GM21390 (cell line): ENCODE measurements at regions not wholly inside any gene's neighbourhood (a gene's known extent, or its start where the extent isn't known, plus 50 kb on each side); places are given as distances from the start of the nearest gene placed in this dataset.

Experiments
- ATAC-seq: cut with Tn5 transposase; IDR thresholded peaks from one replicate; pipeline ENCODE4 v1.9.1; 2021; ENCODE audit not compliant: unreplicated experiment

GRCh38 chr4:92101737-92102172 is 202.0 kb upstream of the GRID2 start:
- ATAC-seq = no peak

GRCh38 chr4:92104506-92104905 is 199.3 kb upstream of the GRID2 start:
- no peak for ATAC-seq

GRCh38 chr4:92106816-92107215 is 196.9 kb upstream of the GRID2 start:
- ATAC-seq = no peak

DNA sequence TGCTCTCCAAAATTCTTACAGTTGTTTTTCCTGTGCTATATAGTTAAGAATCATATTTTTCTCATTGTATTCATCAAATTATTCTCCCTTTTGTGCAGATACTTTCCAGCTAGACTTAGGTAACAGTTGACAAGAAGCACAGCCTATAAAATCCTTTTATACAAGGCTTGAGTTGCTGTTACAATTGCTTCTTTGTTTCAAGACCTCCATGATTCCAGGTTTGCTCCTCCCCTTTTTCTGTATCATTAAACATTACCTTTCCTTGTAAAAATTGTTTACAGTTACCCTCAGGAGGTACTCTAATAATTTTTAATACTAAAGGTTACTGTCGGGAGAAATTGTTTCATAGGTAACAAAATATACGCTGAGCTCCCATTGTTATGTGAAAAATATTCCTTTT is 192.3 kb upstream of the GRID2 start:
- ATAC-seq = no peak

DNA sequence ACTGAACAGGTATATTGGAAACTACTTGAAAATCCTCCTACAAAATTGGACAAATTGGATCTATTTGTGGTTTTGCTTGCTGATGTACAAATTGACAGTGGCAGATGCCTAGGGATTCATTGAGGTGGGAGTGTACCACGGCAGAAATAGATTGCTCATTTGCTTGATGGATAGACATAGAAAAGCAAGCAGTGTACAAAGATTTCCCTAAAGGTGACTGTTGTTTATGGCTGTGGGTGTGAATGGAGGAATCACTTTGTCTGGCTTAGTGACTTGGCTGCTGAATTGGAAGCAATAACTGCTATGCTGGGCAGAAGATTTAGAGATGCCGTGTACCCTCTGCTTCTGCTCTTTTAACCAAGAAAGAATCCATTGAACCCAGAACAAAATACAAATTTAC is 191.0 kb upstream of the GRID2 start:
- no peak for ATAC-seq

DNA sequence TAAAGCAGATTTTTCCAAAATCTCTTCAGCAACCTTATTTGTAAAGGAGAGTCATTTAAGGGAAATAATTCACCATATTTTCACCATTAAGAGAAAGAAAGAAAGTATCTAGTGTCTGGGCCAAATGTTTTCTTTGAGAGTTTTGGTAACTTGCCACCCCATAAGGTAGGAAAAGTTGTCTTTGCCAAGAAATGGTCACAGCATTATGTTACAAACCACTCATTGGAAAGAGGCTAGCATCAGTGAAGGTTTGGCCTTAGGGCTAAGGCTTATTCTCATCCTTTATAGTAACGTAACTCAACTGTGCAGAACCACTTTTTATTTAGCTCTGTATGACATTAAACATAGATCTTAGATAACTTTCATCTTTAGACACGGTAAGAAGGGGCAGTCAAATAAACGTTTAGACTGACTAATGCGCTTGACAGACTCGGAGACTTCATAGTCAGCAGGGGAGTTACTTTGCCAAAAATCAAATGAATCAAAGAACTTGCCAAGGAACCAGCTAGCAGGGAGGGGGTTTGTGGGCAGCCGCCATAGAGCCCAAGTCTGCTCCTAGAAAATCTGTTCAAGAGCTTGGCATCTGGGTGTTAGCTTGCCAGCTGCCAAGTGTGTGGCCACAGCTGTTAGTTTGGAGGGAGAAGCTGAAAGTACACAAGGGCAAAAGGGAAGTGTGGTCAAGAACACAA is 182.8 kb upstream of the GRID2 start:
- ATAC-seq = no peak

- no peak for ATAC-seq
Measured at GRCh38 chr4:92122911-92123310, 180.9 kb upstream of the GRID2 start.

- ATAC-seq = no peak
Measured at GRCh38 chr4:92128676-92129075, 175.1 kb upstream of the GRID2 start.

DNA sequence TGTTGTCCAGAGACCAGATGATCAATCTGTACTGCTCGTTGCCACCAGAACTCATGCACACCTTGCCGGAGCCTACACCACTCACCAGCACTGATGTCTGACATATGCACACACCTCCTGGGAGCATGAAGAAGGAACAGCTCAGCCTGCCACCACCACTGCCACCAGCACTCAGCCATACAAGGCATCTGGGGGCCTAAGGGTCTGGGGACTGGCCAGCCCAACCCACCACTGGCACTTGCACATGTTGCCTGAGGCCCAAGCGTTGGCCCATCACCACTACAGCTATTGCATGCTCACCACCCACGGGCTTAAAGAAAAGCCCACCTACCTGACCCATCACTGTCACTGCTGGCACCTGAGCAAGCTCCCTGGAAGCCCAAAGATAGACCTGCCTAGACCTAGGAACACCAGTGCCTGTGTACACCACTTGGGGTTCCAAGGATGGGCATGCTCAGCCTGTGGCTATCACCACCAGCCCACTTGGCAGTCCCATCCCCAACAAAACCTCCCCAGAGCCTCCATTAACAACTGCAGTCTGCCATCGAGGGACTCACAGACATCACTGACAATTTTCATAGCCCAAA is 174.3 kb upstream of the GRID2 start:
- ATAC-seq = no peak

DNA sequence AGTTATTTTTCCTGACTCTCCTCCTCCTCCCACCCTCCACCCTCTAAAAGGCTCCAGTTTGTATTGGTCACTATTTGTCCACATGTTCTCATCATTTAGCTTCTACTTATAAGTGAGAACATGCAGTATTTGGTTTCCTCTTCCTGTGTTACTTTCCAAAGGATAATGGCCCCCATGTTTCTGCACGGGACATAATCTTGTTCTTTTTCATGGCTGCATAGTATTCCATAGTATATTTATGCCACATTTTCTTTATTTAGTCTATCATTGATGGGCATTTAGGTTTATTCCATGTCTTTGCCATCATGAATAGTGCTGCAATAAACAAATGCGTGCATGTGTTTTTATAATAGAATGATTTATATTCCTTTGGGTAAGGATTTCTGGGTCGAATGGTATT is 167.3 kb upstream of the GRID2 start:
- ATAC-seq = no peak

- ATAC-seq = peak; percentile 54
Measured at GRCh38 chr4:92163348-92163747, 140.4 kb upstream of the GRID2 start.

DNA sequence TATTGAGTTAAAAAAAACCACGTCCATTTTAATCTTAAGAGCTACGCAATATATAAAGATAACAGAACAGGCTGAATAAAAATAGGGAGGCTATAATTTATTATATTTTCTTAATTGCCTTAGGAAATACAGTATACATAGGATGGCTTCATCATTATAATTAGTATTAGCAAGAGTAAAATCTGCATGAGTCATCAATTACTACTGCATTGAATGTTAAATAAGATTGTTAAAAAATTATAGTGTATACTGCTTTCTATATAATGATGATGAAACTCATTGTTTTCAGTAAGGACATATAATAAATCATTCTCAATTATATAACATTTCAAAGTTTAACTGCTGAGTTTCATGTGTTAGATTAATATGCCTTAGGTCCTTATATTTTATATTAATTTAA is 133.4 kb upstream of the GRID2 start:
- ATAC-seq = no peak

DNA sequence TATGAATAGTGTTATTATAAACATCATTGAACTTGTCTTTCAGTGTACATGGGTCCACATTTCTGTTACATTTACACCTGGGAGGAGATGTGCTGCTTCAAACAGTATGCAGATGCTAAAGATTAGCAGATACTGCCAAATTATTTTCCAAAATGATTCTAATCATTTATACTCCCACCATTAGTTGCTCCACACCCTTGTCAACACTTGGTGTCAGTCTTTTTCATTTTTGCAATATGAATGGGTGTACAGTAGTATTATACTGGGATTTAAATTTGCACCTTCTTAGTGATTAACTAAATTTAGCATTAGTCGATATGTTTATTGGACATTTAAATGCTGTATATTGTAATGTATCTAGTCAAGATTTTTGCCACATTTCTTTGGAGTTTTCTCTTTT is 131.6 kb upstream of the GRID2 start:
- ATAC-seq = no peak

DNA sequence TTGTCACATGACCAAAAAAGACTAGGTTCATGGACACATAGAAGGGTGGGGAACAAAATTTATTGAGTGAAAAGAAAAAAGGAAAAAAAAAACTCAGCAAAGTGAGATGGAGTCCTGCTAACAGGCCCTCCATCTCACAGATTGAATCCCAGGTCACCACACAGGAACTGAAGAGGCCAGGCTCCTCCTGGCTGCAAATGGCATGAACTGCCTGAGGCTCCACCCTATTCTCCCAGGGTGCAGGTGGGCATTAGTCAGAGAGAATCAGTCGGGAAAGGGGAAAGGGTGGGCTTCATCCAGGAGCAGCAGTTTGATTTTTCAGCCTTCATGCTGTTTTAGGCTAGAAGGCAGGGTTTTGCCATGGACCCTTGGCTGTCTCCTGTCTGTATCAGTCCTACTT is 128.5 kb upstream of the GRID2 start:
- no peak for ATAC-seq

GRCh38 chr4:92182006-92182735 is 121.6 kb upstream of the GRID2 start:
- ATAC-seq = no peak

DNA sequence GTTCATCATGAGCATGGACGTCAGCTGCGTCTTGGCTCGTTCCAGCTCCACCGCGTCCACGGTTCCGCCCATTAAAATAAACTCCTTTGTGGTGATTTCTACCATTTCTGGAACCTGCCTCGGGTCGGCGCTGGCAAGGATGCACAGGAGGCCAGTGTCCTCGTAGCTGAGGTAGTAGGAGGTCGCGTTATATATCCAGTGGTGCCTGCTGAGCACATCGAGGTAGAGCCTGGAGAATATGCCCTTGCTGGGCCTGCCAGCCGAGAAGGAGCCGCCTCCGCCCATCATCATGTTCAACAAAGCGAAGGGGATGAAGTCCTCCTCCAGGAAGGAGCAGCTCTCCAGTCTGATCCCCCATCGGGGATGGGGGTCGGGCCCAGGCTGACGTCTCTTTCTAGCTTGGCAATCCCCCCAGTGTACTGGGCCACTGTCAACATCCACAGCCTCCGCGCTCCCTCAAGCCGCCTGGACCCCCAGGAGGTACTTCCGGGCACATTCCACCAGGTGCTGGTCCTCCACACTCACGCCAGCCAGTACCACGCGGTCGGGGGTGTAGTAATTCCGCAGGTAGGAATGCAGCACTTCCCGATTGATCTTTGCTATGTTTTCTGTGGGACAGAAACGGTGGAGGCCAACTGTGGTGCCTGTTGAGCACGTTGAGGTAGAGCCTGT is 120.9 kb upstream of the GRID2 start:
- ATAC-seq = no peak

DNA sequence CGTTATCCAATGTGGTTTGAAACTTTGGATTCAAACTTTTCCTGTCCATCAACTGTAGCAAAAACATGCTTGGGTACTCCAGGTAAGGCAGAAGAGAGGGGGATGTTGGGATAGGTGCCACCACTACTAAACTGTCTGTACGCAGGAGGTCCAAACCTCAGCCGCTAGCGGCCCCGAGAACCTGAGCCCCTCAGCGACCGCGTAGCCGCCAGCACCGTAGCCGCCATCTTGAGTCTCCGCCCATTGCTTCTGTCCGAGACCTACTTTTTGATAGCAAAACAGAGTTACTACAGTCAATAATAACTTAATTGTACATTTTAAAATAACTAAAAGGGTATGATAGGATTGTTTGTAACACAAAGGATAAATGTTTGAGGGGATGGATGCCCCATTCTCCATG is 119.9 kb upstream of the GRID2 start:
- ATAC-seq = no peak

DNA sequence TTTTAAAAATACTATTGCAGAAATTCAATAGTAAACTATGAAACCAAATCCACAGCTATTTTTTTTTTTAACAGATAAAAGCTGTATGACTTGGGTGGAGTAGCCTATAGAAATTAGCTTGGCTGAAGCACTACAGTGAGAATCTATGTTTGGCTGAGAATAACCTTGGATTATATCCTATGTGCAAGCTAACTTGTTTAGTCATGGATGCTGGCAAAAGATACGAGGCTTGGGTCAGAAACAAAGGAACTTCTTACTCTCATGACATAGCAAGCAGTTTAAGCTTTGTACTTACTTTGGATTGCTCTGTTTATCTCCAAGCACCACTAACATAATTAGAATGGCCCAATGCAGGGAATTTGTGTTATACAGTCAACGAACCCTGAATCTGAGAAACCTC is 119.2 kb upstream of the GRID2 start:
- ATAC-seq = no peak

- ATAC-seq = no peak
Measured at GRCh38 chr4:92186239-92186638, 117.5 kb upstream of the GRID2 start.

DNA sequence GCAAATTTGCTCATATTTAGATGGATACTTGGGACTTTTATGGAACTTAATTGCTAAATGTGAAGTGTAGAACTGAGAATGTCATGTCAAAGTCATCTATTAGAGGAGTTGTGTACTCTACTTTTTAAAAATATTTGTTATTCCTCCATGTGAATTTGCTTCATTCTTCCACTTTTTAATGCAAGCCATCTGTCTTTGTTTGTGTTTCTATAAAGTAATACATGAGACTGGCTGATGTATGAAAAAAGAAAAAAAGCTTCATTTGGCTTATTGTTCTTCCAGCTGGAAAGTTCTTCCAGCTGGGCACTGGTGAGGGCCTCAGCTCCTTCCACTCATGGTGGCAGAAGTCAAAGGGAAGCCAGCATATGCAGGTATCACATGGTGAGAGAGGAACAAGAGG is 114.6 kb upstream of the GRID2 start:
- no peak for ATAC-seq

- ATAC-seq = no peak
Measured at GRCh38 chr4:92198711-92199110, 105.1 kb upstream of the GRID2 start.

GRCh38 chr4:92199135-92199534 is 104.6 kb upstream of the GRID2 start:
- ATAC-seq = no peak
